GM18519 (cell line): ENCODE measurements at regions not wholly inside any gene's neighbourhood (a gene's known extent, or its start where the extent isn't known, plus 50 kb on each side); places are given as distances from the start of the nearest gene placed in this dataset.
"Not testable (repeated sequence)": the region's sequence is repeated elsewhere in the genome, so short reads cannot be mapped to it uniquely, and the experiment has no call there.

ENCODE experiments used
- ATAC-seq: cut with Tn5 transposase; IDR thresholded peaks from one replicate; pipeline ENCODE4 v1.9.1; 2021; ENCODE audit warnings: mild to moderate bottlenecking, moderate library complexity; ENCODE audit not compliant: unreplicated experiment, low FRiP score

- no peak for ATAC-seq
These were observed 131.3 kb downstream of the C6orf118 start for GRCh38 chr6:165178056-165178455.

- no peak for ATAC-seq
These were observed 135.9 kb downstream of the C6orf118 start for GRCh38 chr6:165173484-165173883.

GRCh38 chr6:165167861-165168260 lies 141.5 kb downstream of the C6orf118 start:
- no peak for ATAC-seq

GRCh38 chr6:165167311-165167710 lies 142.1 kb downstream of the C6orf118 start:
- no peak for ATAC-seq

- no peak for ATAC-seq
These were observed 145.9 kb downstream of the C6orf118 start for GRCh38 chr6:165163519-165163918.

- no peak for ATAC-seq
These were observed 149.9 kb downstream of the C6orf118 start for GRCh38 chr6:165159460-165159859.

GRCh38 chr6:165146456-165146855 lies 162.9 kb downstream of the C6orf118 start:
- no peak for ATAC-seq

GRCh38 chr6:165135889-165136288 lies 173.5 kb downstream of the C6orf118 start:
- ATAC-seq: no peak

GRCh38 chr6:165129086-165129485 lies 180.3 kb downstream of the C6orf118 start:
- ATAC-seq: no peak

- not testable (repeated sequence) for ATAC-seq
These were observed 181.7 kb downstream of the C6orf118 start for GRCh38 chr6:165127743-165128142.

- not testable (repeated sequence) for ATAC-seq
These were observed 184.7 kb downstream of the C6orf118 start for GRCh38 chr6:165124681-165125080.

- no peak for ATAC-seq
These were observed 190.0 kb downstream of the C6orf118 start for GRCh38 chr6:165119231-165120020.

- no peak for ATAC-seq
These were observed 190.7 kb downstream of the C6orf118 start for GRCh38 chr6:165118736-165119135.

- ATAC-seq: no peak
These were observed 191.6 kb downstream of the C6orf118 start for GRCh38 chr6:165117806-165118205.

- ATAC-seq: no peak
These were observed 192.3 kb downstream of the C6orf118 start for GRCh38 chr6:165117121-165117520.

GRCh38 chr6:165110860-165111259 lies 198.5 kb downstream of the C6orf118 start:
- ATAC-seq: no peak

GRCh38 chr6:165109011-165109410 lies 200.4 kb downstream of the C6orf118 start:
- ATAC-seq: no peak

GRCh38 chr6:165106261-165106660 lies 203.1 kb downstream of the C6orf118 start:
- no peak for ATAC-seq

- no peak for ATAC-seq
These were observed 211.2 kb downstream of the C6orf118 start for GRCh38 chr6:165098165-165098564.

- no peak for ATAC-seq
These were observed 212.5 kb downstream of the C6orf118 start for GRCh38 chr6:165096868-165097267.

- ATAC-seq: no peak
These were observed 213.2 kb downstream of the C6orf118 start for GRCh38 chr6:165096209-165096608.

GRCh38 chr6:165092881-165093595 lies 216.4 kb downstream of the C6orf118 start:
- ATAC-seq: no peak
